ENCODE measurements at regions not wholly inside any gene's neighbourhood (a gene's known extent, or its start where the extent isn't known, plus 50 kb on each side); places are given as distances from the start of the nearest gene placed in this dataset.

GRCh38 chr2:447902-448665 lies 160.2 kb upstream of the ALKAL2 start:
- no peak for DNase-seq (ENCODE audit: low spot score)

- no peak for DNase-seq (ENCODE audit: low spot score)
Measured at GRCh38 chr2:446963-447530, 159.2 kb upstream of the ALKAL2 start.

- DNase-seq (ENCODE audit: low spot score), result no peak
Measured at GRCh38 chr2:446303-446874, 158.5 kb upstream of the ALKAL2 start.

GRCh38 chr2:445896-446295 lies 158.0 kb upstream of the ALKAL2 start:
- DNase-seq (ENCODE audit: low spot score), result no peak

- DNase-seq (ENCODE audit: low spot score), result no peak
Measured at GRCh38 chr2:444937-445884, 157.3 kb upstream of the ALKAL2 start.

- DNase-seq (ENCODE audit: low spot score), result no peak
Measured at GRCh38 chr2:443741-444140, 155.8 kb upstream of the ALKAL2 start.

GRCh38 chr2:443216-443615 lies 155.3 kb upstream of the ALKAL2 start:
- no peak for DNase-seq (ENCODE audit: low spot score)

GRCh38 chr2:441258-442022 lies 153.5 kb upstream of the ALKAL2 start:
- DNase-seq (ENCODE audit: low spot score), result no peak

GRCh38 chr2:440403-440740 lies 152.5 kb upstream of the ALKAL2 start:
- DNase-seq (ENCODE audit: low spot score), result no peak

GRCh38 chr2:439556-440402 lies 151.9 kb upstream of the ALKAL2 start:
- DNase-seq (ENCODE audit: low spot score), result no peak

- DNase-seq (ENCODE audit: low spot score), result no peak
Measured at GRCh38 chr2:439077-439476, 151.2 kb upstream of the ALKAL2 start.

GRCh38 chr2:437756-438393 lies 150.0 kb upstream of the ALKAL2 start:
- no peak for DNase-seq (ENCODE audit: low spot score)

GRCh38 chr2:437180-437579 lies 149.3 kb upstream of the ALKAL2 start:
- DNase-seq (ENCODE audit: low spot score), result no peak

- no peak for DNase-seq (ENCODE audit: low spot score)
Measured at GRCh38 chr2:436205-436604, 148.3 kb upstream of the ALKAL2 start.

GRCh38 chr2:434625-435024 lies 146.7 kb upstream of the ALKAL2 start:
- no peak for DNase-seq (ENCODE audit: low spot score)

GRCh38 chr2:433216-433615 lies 145.3 kb upstream of the ALKAL2 start:
- no peak for DNase-seq (ENCODE audit: low spot score)

GRCh38 chr2:430291-431040 lies 142.6 kb upstream of the ALKAL2 start:
- no peak for DNase-seq (ENCODE audit: low spot score)

- no peak for DNase-seq (ENCODE audit: low spot score)
Measured at GRCh38 chr2:429575-430254, 141.8 kb upstream of the ALKAL2 start.

- DNase-seq (ENCODE audit: low spot score), result no peak
Measured at GRCh38 chr2:429142-429541, 141.3 kb upstream of the ALKAL2 start.

Measured in A172 (cell line).